Ovary (tissue), 3 donors: ENCODE measurements at regions not wholly inside any gene's neighbourhood (a gene's known extent, or its start where the extent isn't known, plus 50 kb on each side); places are given as distances from the start of the nearest gene placed in this dataset.

Experiments
- EP300 ChIP-seq: sonication (generic); formaldehyde crosslinking; IDR thresholded peaks from one replicate; pipeline ENCODE4 v1.6.1; 2017; ENCODE audit warnings: antibody characterized with exemption
- TF ChIP-seq, protein P1 (sequence below), 3 donors: fragments of 450-650 bp in 2 of 3; fragments of 200-600 bp in 1 of 3; IDR thresholded peaks; one replicate each; pipeline versions ENCODE4 v1.5.1 to v1.8.0; 2016 to 2022; ENCODE audit warnings: antibody characterized with exemption in 3 of 3, mild to moderate bottlenecking in 1 of 3
- donor health status: DM: no; HTN: no; CAD: no.

DNA sequence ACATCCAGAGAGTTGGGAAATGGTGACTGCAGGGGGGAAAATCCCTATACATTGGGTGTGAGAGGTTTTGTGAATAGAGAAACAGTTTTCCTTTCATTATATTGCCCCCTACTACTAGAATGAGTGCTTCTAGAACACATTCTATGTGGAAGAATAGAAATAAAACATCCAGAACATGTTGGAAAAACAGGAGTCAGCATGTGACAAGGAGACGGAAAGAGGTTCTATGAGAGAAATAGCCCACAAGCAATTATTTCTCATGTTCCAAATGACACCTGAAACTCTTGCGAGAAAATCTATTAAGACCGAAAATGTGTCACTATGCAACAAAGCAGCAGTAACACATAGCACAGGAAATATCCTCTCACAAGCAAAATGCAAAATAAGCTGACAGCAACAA is 202.7 kb upstream of the SPOPL start:
- TF ChIP-seq, protein P1, sequence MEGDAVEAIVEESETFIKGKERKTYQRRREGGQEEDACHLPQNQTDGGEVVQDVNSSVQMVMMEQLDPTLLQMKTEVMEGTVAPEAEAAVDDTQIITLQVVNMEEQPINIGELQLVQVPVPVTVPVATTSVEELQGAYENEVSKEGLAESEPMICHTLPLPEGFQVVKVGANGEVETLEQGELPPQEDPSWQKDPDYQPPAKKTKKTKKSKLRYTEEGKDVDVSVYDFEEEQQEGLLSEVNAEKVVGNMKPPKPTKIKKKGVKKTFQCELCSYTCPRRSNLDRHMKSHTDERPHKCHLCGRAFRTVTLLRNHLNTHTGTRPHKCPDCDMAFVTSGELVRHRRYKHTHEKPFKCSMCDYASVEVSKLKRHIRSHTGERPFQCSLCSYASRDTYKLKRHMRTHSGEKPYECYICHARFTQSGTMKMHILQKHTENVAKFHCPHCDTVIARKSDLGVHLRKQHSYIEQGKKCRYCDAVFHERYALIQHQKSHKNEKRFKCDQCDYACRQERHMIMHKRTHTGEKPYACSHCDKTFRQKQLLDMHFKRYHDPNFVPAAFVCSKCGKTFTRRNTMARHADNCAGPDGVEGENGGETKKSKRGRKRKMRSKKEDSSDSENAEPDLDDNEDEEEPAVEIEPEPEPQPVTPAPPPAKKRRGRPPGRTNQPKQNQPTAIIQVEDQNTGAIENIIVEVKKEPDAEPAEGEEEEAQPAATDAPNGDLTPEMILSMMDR (IDR thresholded peaks at IDR 0.05): no peak
- no peak for TF ChIP-seq EP300
